SK-N-SH (cell line): ENCODE measurements at regions not wholly inside any gene's neighbourhood (a gene's known extent, or its start where the extent isn't known, plus 50 kb on each side); places are given as distances from the start of the nearest gene placed in this dataset.

ENCODE experiments used
- CTCF ChIA-PET: fragments of 300-600, 350-600 bp; formaldehyde crosslinking; extraction: SDS; loops from one replicate; lab custom pipeline; 2021; lab: Yijun Ruan, JAX
- POLR2A ChIA-PET: fragments of 350-600 bp; sonication (Branson Sonifier 250); formaldehyde crosslinking; extraction: SDS; loops from one replicate; lab custom pipeline; 2020; ENCODE audit warnings: antibody characterized with exemption, inconsistent platforms; lab: Yijun Ruan, JAX
- DNase-seq: peaks from one replicate; pipeline ENCODE4 v3.0.0; 2012
- H2AFZ ChIP-seq: fragments of 200-600 bp; sonication (generic); 2 replicates; pipeline ENCODE4 v1.8.1; 2016; ENCODE audit warnings: antibody characterized with exemption, mild to moderate bottlenecking, low read depth
- H3F3A ChIP-seq: fragments of 200-600 bp; sonication (generic); replicated peaks from 2 replicates; pipeline ENCODE3; 2016; ENCODE audit warnings: antibody characterized with exemption, mild to moderate bottlenecking; ENCODE audit not compliant: insufficient read depth
- H3K27ac ChIP-seq, 2 experiments: fragments of 200-500 bp in 1 of 2; fragments of 200-600 bp in 1 of 2; sonication (Bioruptor generic) in 1 of 2; sonication (generic), shearing (Covaris generic) in 1 of 2; 2 replicates each; pipeline versions ENCODE4 v1.5.1 to v1.6.1; 2014 to 2016; ENCODE audit warnings: low read depth in 2 of 2, inconsistent platforms in 1 of 2, low read length in 1 of 2, mild to moderate bottlenecking in 1 of 2, mixed read lengths in 1 of 2
- H3K27me3 ChIP-seq: fragments of 200-600 bp; sonication (generic), shearing (Covaris generic); 2 replicates; pipeline ENCODE4 v1.6.1; 2016; ENCODE audit warnings: mixed run types; ENCODE audit not compliant: insufficient read depth
- H3K36me3 ChIP-seq, 2 experiments: fragments of 200-500 bp in 1 of 2; fragments of 200-600 bp in 1 of 2; sonication (Bioruptor generic) in 1 of 2; sonication (generic) in 1 of 2; replicated peaks in 1 of 2; 2 replicates each; pipeline versions ENCODE3 to v1.5.1; 2014 to 2016; ENCODE audit warnings: low read length in 1 of 2, mild to moderate bottlenecking in 1 of 2; ENCODE audit not compliant: insufficient read depth in 2 of 2, control insufficient read depth in 1 of 2
- H3K4me1 ChIP-seq, 2 experiments: fragments of 200-500 bp in 1 of 2; fragments of 200-600 bp in 1 of 2; sonication (Bioruptor generic) in 1 of 2; sonication (generic), shearing (Covaris generic) in 1 of 2; 2 replicates each; pipeline versions ENCODE4 v1.5.1 to v1.6.1; 2014 to 2016; ENCODE audit warnings: low read depth in 1 of 2, low read length in 1 of 2, mixed run types in 1 of 2; ENCODE audit not compliant: insufficient read depth in 2 of 2, control insufficient read depth in 1 of 2
- H3K4me2 ChIP-seq: fragments of 200-600 bp; sonication (generic), shearing (Covaris generic); 2 replicates; pipeline ENCODE4 v1.6.1; 2017; ENCODE audit warnings: mixed run types
- H3K4me3 ChIP-seq, 2 experiments: fragments of 200-500 bp in 1 of 2; fragments of 200-600 bp in 1 of 2; sonication (Bioruptor generic) in 1 of 2; sonication (generic), shearing (Covaris generic) in 1 of 2; 2 replicates each; pipeline versions ENCODE4 v1.5.1 to v1.8.1; 2014 to 2016; ENCODE audit warnings: low read depth in 2 of 2, inconsistent platforms in 1 of 2, low read length in 1 of 2, mild to moderate bottlenecking in 1 of 2, mixed read lengths in 1 of 2, moderate library complexity in 1 of 2
- H3K79me2 ChIP-seq: fragments of 200-600 bp; sonication (generic); 2 replicates; pipeline ENCODE4 v1.8.1; 2017; ENCODE audit warnings: mild to moderate bottlenecking; ENCODE audit not compliant: insufficient read depth
- H3K9ac ChIP-seq: fragments of 200-600 bp; sonication (generic); 2 replicates; pipeline ENCODE4 v1.6.1; 2017; ENCODE audit warnings: mixed run types
- H3K9me2 ChIP-seq: fragments of 200-600 bp; sonication (generic); 2 replicates; pipeline ENCODE4 v1.6.1; 2017; ENCODE audit warnings: mixed run types
- H3K9me3 ChIP-seq: fragments of 200-600 bp; sonication (generic); 2 replicates; pipeline ENCODE4 v1.6.1; 2017; ENCODE audit warnings: mixed run types, mild to moderate bottlenecking, moderate library complexity
- H4K20me1 ChIP-seq: fragments of 200-600 bp; sonication (generic); 2 replicates; pipeline ENCODE4 v1.6.1; 2017; ENCODE audit warnings: mild to moderate bottlenecking, mixed run types; ENCODE audit not compliant: insufficient read depth
- ELF1 ChIP-seq: IDR thresholded peaks from 2 replicates; pipeline ENCODE4 v1.4.0; 2012
- FOSL2 ChIP-seq: IDR thresholded peaks from 2 replicates; pipeline ENCODE4 v1.4.0; 2012; ENCODE audit warnings: low read depth, mild to moderate bottlenecking, moderate library complexity, borderline replicate concordance
- GATA2 ChIP-seq: sonication (generic); formaldehyde crosslinking; IDR thresholded peaks from 2 replicates; pipeline ENCODE4 v1.5.0; 2020; ENCODE audit warnings: mild to moderate bottlenecking, missing genetic modification reagents
- RFX5 ChIP-seq: IDR thresholded peaks from 2 replicates; pipeline ENCODE4 v1.6.1; 2012; ENCODE audit warnings: mild to moderate bottlenecking, improper control_type of control experiment, low read length
- SIN3A ChIP-seq: IDR thresholded peaks from 2 replicates; pipeline ENCODE4 v1.6.1; 2012; ENCODE audit warnings: low read depth, mild to moderate bottlenecking, low read length, moderate library complexity, borderline replicate concordance
- TAF1 ChIP-seq: IDR thresholded peaks from 2 replicates; pipeline ENCODE4 v1.6.1; 2012; ENCODE audit warnings: low read depth, mild to moderate bottlenecking, low read length, moderate library complexity, borderline replicate concordance
- TCF12 ChIP-seq: IDR thresholded peaks from 2 replicates; pipeline ENCODE4 v1.4.0; 2012
- WGBS: methylation state at CpG from one replicate; pipeline ENCODE4 v1.1.6; 2017; ENCODE audit warnings: low lambda C conversion rate; 5-methylcytosine and 5-hydroxymethylcytosine counted together
- TF ChIP-seq, protein P1 (sequence below): fragments of 150-350 bp; IDR thresholded peaks from 2 replicates; pipeline ENCODE4 v1.6.1; 2017; ENCODE audit warnings: antibody characterized with exemption, low read length, low read depth, borderline replicate concordance

- peaks cover 0 to 30% of the 10 kb centered on the region in 2 experiments; a peak in 1 of 4 replicates for H3K4me1 ChIP-seq
- no peak overlapping the region for H3K4me2 ChIP-seq
- no peaks in the 10 kb centered on the region for H3K9me2 ChIP-seq
- ChIA-PET CTCF (interaction anchor here (0.6 to 1.7 kb wide), 4 partner anchors 15 to 179 kb away, joined by 3 to 6 read pairs (median 4); no protein-coding TSS in a partner anchor), POLR2A (no interaction called here)
- H3K9ac ChIP-seq: no peak overlapping the region
- H3K36me3 ChIP-seq: no peaks in the 10 kb centered on the region
- H2AFZ ChIP-seq: no peak overlapping the region
- no peak for DNase-seq
- no peaks in the 10 kb centered on the region for H3K79me2 ChIP-seq
- 29% methylated on average over 10 of the region's 15 CpGs for WGBS
- no peak overlapping the region for H3K4me3 ChIP-seq
- H4K20me1 ChIP-seq: no peaks in the 10 kb centered on the region
- H3K9me3 ChIP-seq: no peaks in the 10 kb centered on the region
- TF ChIP-seq TAF1 (no peak), FOSL2 (no peak), RFX5 (no peak), ELF1 (no peak)
- TF ChIP-seq, all 33 proteins: peak for 0
- Histone ChIP-seq H3K27ac (no peak overlapping the region), H3K27me3 (no peaks in the 10 kb centered on the region), H3F3A (no peaks in the 10 kb centered on the region)
Observed at GRCh38 chr4:8707045-8707781, 114.6 kb downstream of the CPZ start.

GRCh38 chr4:8706216-8707044 is 113.9 kb downstream of the CPZ start:
- no peak overlapping the region for H3K4me3 ChIP-seq
- no peaks in the 10 kb centered on the region for H3K9me2 ChIP-seq
- no peak overlapping the region for H3K27ac ChIP-seq
- H3K4me2 ChIP-seq: no peak overlapping the region
- H3K4me1 ChIP-seq: peaks cover 0 to 30% of the 10 kb centered on the region in 2 experiments; a peak in 1 of 4 replicates
- H3K9ac ChIP-seq: no peak overlapping the region
- CTCF ChIA-PET: interaction anchor here (1.0 to 1.5 kb wide), 3 partner anchors 19 to 180 kb away, joined by 3 to 6 read pairs (median 4); no protein-coding TSS in a partner anchor
- no peaks in the 10 kb centered on the region for H3K79me2 ChIP-seq
- POLR2A ChIA-PET: no interaction called here
- no peaks in the 10 kb centered on the region for H3K9me3 ChIP-seq
- no peaks in the 10 kb centered on the region for H3K27me3 ChIP-seq
- WGBS: 40% methylated on average over 15 of the region's 21 CpGs
- no peaks in the 10 kb centered on the region for H3F3A ChIP-seq
- no peaks in the 10 kb centered on the region for H3K36me3 ChIP-seq
- H4K20me1 ChIP-seq: no peaks in the 10 kb centered on the region
- TF ChIP-seq ELF1: no peak
- TF ChIP-seq, protein P1, sequence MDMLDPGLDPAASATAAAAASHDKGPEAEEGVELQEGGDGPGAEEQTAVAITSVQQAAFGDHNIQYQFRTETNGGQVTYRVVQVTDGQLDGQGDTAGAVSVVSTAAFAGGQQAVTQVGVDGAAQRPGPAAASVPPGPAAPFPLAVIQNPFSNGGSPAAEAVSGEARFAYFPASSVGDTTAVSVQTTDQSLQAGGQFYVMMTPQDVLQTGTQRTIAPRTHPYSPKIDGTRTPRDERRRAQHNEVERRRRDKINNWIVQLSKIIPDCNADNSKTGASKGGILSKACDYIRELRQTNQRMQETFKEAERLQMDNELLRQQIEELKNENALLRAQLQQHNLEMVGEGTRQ: no peak
- TF ChIP-seq GATA2 (CRISPR knock-in tag): no peak
- TF ChIP-seq TCF12: no peak
- TF ChIP-seq SIN3A: no peak
- H2AFZ ChIP-seq: no peak overlapping the region
- no peak for DNase-seq
